ENCODE measurements at regions not wholly inside any gene's neighbourhood (a gene's known extent, or its start where the extent isn't known, plus 50 kb on each side); places are given as distances from the start of the nearest gene placed in this dataset.
"Not testable (repeated sequence)": the region's sequence is repeated elsewhere in the genome, so short reads cannot be mapped to it uniquely, and the experiment has no call there.

DNA sequence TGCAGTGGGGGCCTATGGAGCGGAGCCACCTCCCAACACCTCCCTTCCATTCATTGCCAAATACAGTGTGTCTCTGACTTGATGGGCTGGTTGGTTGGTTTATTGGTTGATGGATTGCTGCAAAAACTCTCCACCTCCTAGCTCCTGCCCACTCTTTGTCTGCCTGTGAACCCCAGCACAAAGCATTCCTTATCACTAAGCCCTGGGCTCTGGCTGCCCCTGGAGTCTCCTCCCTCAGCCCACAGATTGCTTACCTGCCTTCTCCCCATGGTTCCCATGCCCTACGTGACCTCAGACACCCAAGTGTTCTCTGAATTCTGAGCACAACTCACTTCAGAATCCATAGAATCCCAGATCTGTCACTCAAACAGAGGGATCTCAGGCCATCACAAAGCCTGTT lies 139.1 kb upstream of the TPM1 start:
- Histone ChIP-seq H3K79me2 (ENCODE audit: control insufficient read depth, insufficient read depth, low read length, unreplicated experiment) (no peaks in the 10 kb centered on the region), H3K27ac (ENCODE audit: low read depth, low read length) (no peak overlapping the region), H3K36me3 (ENCODE audit: insufficient read depth, low read length) (no peaks in the 10 kb centered on the region), H3K4me3 (ENCODE audit: low read depth, low read length) (no peak overlapping the region), H3K4me1 (ENCODE audit: control insufficient read depth, insufficient read depth, low read length, unreplicated experiment) (peaks cover 13% of the 10 kb centered on the region), H3K27me3 (ENCODE audit: insufficient read depth, low read length) (no peaks in the 10 kb centered on the region), H2AFZ (ENCODE audit: low read length, unreplicated experiment) (no peak overlapping the region)

DNA sequence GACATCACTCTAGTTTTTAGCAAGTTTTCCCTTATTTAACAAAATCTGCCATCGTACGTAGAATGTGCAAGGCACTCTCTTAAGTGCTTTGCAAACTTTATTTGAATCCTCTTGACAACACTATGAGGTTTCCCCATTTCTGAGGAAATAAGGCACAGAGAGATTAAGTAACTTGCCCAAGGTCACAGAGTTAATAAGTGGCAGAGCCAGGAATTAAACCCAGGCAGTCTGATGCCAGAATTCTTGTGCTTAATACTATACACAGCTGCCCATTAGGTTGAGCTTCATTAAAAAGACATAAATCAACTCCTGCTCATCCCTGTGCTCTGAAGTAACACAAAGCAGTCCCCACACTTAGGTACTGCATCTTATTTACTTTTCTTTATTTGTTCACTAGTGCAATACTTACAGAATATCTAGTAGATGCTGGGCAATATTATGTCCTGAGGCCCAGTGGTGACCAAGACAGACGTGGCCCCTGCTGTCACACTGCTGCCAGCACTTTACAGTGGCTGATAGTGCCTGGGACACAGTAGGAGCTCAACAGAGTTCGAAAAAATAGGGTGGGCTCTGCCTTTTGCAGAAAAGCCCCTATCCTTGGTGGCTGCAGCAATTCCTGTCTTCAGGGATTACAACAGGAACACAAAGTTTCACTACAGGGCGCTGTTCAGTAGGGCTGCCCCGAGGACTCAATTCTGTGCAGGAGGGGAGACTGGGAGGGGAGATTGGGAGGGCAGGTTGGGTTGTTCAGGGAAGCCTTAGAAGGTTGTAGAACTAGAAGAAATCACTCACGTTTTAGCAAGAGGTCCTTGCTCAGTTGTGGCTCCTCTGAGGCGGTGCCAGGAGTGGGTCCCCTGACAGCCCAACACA lies 138.3 kb upstream of the TPM1 start:
- peaks cover 13% of the 10 kb centered on the region for H3K4me1 ChIP-seq (ENCODE audit: control insufficient read depth, insufficient read depth, low read length, unreplicated experiment)
- H3K4me3 ChIP-seq (ENCODE audit: low read depth, low read length) = no peak overlapping the region
- no peak overlapping the region for H2AFZ ChIP-seq (ENCODE audit: low read length, unreplicated experiment)
- no peaks in the 10 kb centered on the region for H3K79me2 ChIP-seq (ENCODE audit: control insufficient read depth, insufficient read depth, low read length, unreplicated experiment)
- H3K36me3 ChIP-seq (ENCODE audit: insufficient read depth, low read length) = no peaks in the 10 kb centered on the region
- H3K27me3 ChIP-seq (ENCODE audit: insufficient read depth, low read length) = no peaks in the 10 kb centered on the region
- no peak overlapping the region for H3K27ac ChIP-seq (ENCODE audit: low read depth, low read length)

DNA sequence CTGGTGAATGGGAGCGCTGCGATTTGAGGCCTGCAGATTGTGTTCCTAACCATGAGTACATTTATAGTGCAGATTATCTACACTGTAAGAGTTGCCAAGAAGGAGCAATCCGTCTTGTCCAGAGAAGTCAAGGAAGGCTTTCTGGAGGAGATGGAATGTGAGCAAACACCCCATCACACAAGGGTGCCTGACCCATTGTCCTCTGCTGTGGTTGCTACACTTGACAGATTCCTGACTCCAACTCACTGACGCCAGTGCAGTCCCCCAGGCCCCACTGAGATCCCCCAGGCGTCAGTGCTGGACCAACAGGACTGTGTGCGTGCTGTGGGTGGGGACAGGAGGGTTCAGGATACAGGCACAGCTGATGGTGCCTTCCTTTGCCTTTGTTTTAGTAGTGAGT lies 135.9 kb upstream of the TPM1 start:
- H3K27ac ChIP-seq (ENCODE audit: low read depth, low read length) = no peak overlapping the region
- no peaks in the 10 kb centered on the region for H3K27me3 ChIP-seq (ENCODE audit: insufficient read depth, low read length)
- no peaks in the 10 kb centered on the region for H3K36me3 ChIP-seq (ENCODE audit: insufficient read depth, low read length)
- H2AFZ ChIP-seq (ENCODE audit: low read length, unreplicated experiment) = no peak overlapping the region
- H3K4me1 ChIP-seq (ENCODE audit: control insufficient read depth, insufficient read depth, low read length, unreplicated experiment) = no peaks in the 10 kb centered on the region
- H3K79me2 ChIP-seq (ENCODE audit: control insufficient read depth, insufficient read depth, low read length, unreplicated experiment) = no peaks in the 10 kb centered on the region
- H3K4me3 ChIP-seq (ENCODE audit: low read depth, low read length) = no peak overlapping the region

DNA sequence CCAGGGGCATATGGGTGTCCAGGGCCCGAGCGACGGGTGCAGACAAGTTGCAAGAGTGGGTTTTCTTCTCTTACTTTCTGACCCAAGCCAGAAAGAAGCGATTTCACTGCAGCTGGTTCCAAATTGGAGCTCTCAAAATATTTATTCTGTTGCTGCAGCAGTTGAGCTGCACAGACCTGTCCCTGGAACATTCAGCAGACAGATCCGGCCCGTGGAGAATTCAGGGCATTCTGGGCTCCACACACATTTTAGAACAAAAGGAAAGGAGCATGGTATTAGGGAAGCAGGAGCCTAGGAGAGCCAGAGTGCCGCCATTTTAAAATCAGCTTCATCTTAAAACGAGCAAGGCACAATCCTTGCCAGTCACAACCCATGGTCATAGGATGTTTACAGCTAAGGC lies 135.3 kb upstream of the TPM1 start:
- no peak overlapping the region for H3K27ac ChIP-seq (ENCODE audit: low read depth, low read length)
- no peaks in the 10 kb centered on the region for H3K27me3 ChIP-seq (ENCODE audit: insufficient read depth, low read length)
- no peaks in the 10 kb centered on the region for H3K36me3 ChIP-seq (ENCODE audit: insufficient read depth, low read length)
- no peaks in the 10 kb centered on the region for H3K4me1 ChIP-seq (ENCODE audit: control insufficient read depth, insufficient read depth, low read length, unreplicated experiment)
- H2AFZ ChIP-seq (ENCODE audit: low read length, unreplicated experiment) = no peak overlapping the region
- H3K4me3 ChIP-seq (ENCODE audit: low read depth, low read length) = no peak overlapping the region
- no peaks in the 10 kb centered on the region for H3K79me2 ChIP-seq (ENCODE audit: control insufficient read depth, insufficient read depth, low read length, unreplicated experiment)

DNA sequence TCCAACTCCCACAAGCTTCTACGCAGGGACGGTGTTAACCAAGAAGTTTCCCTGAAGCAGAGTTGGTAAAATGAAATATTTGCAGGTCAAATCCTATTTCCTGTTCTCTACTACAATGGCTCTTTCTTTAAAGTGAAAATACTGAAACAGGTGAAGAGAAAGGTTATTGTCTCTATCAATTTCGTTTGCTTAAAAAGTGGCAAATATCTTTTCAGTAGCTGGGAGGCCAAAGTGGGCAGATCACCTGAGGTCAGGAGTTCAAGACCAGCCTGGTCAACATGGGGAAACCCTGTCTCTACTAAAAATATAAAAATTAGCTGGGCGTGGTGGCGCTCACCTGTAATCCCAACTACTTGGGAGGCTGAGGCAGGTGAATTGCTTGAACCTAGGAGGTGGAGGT lies 134.2 kb upstream of the TPM1 start:
- H3K36me3 ChIP-seq (ENCODE audit: insufficient read depth, low read length); H3K27ac ChIP-seq (ENCODE audit: low read depth, low read length); H3K79me2 ChIP-seq (ENCODE audit: control insufficient read depth, insufficient read depth, low read length, unreplicated experiment); H3K4me1 ChIP-seq (ENCODE audit: control insufficient read depth, insufficient read depth, low read length, unreplicated experiment); H3K27me3 ChIP-seq (ENCODE audit: insufficient read depth, low read length); H3K4me3 ChIP-seq (ENCODE audit: low read depth, low read length); H2AFZ ChIP-seq (ENCODE audit: low read length, unreplicated experiment): not testable (repeated sequence)

DNA sequence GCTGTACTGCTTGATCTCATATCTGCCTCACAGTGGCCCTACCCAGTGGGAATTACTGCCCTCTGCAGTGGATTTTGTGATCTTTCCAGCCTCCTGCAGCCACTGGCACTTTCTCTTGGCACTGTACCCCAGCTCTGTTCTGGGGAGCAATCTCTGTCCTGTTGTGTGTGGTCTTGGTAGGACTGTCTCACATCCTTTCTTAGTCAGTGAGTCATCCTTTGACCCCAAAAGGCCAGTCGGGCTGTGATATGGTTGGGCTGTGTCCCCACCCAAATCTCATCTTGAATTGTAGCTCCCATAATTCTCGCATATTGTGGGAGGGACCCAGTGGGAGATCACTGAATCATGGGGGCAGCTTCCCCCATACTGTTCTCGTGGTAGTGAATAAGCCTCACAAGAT lies 133.3 kb upstream of the TPM1 start:
- Histone ChIP-seq H3K36me3 (ENCODE audit: insufficient read depth, low read length) (no peaks in the 10 kb centered on the region), H3K4me1 (ENCODE audit: control insufficient read depth, insufficient read depth, low read length, unreplicated experiment) (no peaks in the 10 kb centered on the region), H2AFZ (ENCODE audit: low read length, unreplicated experiment) (no peak overlapping the region), H3K79me2 (ENCODE audit: control insufficient read depth, insufficient read depth, low read length, unreplicated experiment) (no peaks in the 10 kb centered on the region), H3K27me3 (ENCODE audit: insufficient read depth, low read length) (no peaks in the 10 kb centered on the region), H3K27ac (ENCODE audit: low read depth, low read length) (no peak overlapping the region), H3K4me3 (ENCODE audit: low read depth, low read length) (no peak overlapping the region)

DNA sequence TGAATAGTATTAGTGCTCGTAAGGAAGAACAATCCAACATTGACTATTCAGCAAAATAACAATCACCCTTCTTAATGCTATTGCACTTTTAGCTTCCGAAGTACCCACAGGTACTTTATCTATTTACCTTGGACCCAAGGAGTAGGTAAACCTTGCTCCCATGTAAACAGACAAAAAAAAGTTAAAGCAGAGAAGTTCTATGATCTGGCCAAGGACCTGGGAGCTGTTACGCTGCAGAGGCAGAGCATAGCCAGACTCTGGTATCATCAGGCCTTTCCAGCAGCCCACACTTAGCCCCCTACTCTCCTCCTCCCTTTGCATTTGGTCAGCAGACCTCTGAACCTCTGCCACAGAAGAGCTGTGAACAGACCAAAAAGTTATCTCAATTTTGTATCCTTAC lies 130.3 kb upstream of the TPM1 start:
- no peak overlapping the region for H3K4me3 ChIP-seq (ENCODE audit: low read depth, low read length)
- H3K36me3 ChIP-seq (ENCODE audit: insufficient read depth, low read length) = no peaks in the 10 kb centered on the region
- H2AFZ ChIP-seq (ENCODE audit: low read length, unreplicated experiment) = no peak overlapping the region
- no peaks in the 10 kb centered on the region for H3K4me1 ChIP-seq (ENCODE audit: control insufficient read depth, insufficient read depth, low read length, unreplicated experiment)
- no peak overlapping the region for H3K27ac ChIP-seq (ENCODE audit: low read depth, low read length)
- no peaks in the 10 kb centered on the region for H3K27me3 ChIP-seq (ENCODE audit: insufficient read depth, low read length)
- no peaks in the 10 kb centered on the region for H3K79me2 ChIP-seq (ENCODE audit: control insufficient read depth, insufficient read depth, low read length, unreplicated experiment)

- Histone ChIP-seq H2AFZ (ENCODE audit: low read length, unreplicated experiment) (no peak overlapping the region), H3K27me3 (ENCODE audit: insufficient read depth, low read length) (no peaks in the 10 kb centered on the region), H3K36me3 (ENCODE audit: insufficient read depth, low read length) (no peaks in the 10 kb centered on the region), H3K4me3 (ENCODE audit: low read depth, low read length) (no peak overlapping the region), H3K27ac (ENCODE audit: low read depth, low read length) (no peak overlapping the region), H3K4me1 (ENCODE audit: control insufficient read depth, insufficient read depth, low read length, unreplicated experiment) (no peaks in the 10 kb centered on the region), H3K79me2 (ENCODE audit: control insufficient read depth, insufficient read depth, low read length, unreplicated experiment) (no peaks in the 10 kb centered on the region)
These were observed 129.7 kb upstream of the TPM1 start for GRCh38 chr15:62912808-62913207.

DNA sequence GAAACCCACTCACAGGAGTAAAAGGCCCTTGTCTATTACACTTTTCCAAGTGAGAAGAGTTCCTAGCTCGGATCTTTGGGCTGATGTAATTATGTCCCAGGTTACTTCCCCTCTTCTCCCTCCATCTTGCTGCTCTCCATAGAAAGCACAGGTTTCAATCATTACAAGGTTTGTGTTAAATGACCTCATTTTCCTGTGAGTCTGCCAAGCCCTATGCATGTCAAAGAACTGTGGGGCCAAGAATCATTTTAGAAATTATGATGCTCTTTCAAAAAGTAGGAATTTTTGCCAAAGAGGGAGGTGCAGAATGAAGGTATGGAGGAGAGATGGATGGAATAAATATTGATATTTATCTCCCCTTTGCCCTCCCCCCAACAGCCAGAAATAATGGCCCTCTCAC lies 129.3 kb upstream of the TPM1 start:
- Histone ChIP-seq H3K27me3 (ENCODE audit: insufficient read depth, low read length) (no peaks in the 10 kb centered on the region), H3K4me3 (ENCODE audit: low read depth, low read length) (no peak overlapping the region), H3K36me3 (ENCODE audit: insufficient read depth, low read length) (no peaks in the 10 kb centered on the region), H2AFZ (ENCODE audit: low read length, unreplicated experiment) (no peak overlapping the region), H3K4me1 (ENCODE audit: control insufficient read depth, insufficient read depth, low read length, unreplicated experiment) (no peaks in the 10 kb centered on the region), H3K27ac (ENCODE audit: low read depth, low read length) (no peak overlapping the region), H3K79me2 (ENCODE audit: control insufficient read depth, insufficient read depth, low read length, unreplicated experiment) (no peaks in the 10 kb centered on the region)

DNA sequence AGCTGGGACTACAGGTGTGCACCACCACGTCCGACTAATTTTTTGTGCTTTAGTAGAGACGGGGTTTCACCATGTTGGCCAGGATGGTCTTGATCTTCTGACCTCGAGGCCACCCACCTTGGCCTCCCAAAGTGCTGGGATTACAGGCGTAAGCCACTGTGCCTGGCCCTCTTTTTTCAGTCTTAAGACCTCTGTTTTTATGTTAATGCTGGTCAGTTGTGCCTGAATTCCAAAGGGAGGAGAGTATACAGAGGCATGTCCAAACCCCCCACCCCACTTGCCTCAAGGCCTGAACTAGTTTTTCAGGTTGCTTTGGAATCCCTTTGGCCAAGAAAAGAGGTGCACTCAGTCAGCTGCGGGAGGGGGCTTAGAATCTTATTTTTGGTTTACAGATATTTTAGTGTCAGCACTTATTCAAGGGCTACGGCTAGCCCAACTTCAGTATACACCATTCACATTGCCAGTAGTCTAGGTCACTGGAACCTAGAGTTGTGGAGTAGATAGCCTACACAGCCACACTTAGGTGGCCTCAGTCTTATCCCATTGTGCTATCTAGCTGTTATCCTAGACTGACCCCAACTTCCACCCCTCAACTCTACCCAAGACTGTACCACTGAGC lies 128.0 kb upstream of the TPM1 start:
- no peaks in the 10 kb centered on the region for H3K27me3 ChIP-seq (ENCODE audit: insufficient read depth, low read length)
- no peak overlapping the region for H3K4me3 ChIP-seq (ENCODE audit: low read depth, low read length)
- no peak overlapping the region for H3K27ac ChIP-seq (ENCODE audit: low read depth, low read length)
- H2AFZ ChIP-seq (ENCODE audit: low read length, unreplicated experiment) = no peak overlapping the region
- H3K79me2 ChIP-seq (ENCODE audit: control insufficient read depth, insufficient read depth, low read length, unreplicated experiment) = no peaks in the 10 kb centered on the region
- no peaks in the 10 kb centered on the region for H3K4me1 ChIP-seq (ENCODE audit: control insufficient read depth, insufficient read depth, low read length, unreplicated experiment)
- no peaks in the 10 kb centered on the region for H3K36me3 ChIP-seq (ENCODE audit: insufficient read depth, low read length)
